Superior temporal gyrus (tissue), 1 donor: ENCODE measurements at regions not wholly inside any gene's neighbourhood (a gene's known extent, or its start where the extent isn't known, plus 50 kb on each side); places are given as distances from the start of the nearest gene placed in this dataset.
"Not testable (repeated sequence)": the region's sequence is repeated elsewhere in the genome, so short reads cannot be mapped to it uniquely, and the experiment has no call there.

Experiments
- DNase-seq: peaks from one replicate; pipeline ENCODE4 v3.0.0-alpha.2; 2016; ENCODE audit errors: extremely low spot score

DNA sequence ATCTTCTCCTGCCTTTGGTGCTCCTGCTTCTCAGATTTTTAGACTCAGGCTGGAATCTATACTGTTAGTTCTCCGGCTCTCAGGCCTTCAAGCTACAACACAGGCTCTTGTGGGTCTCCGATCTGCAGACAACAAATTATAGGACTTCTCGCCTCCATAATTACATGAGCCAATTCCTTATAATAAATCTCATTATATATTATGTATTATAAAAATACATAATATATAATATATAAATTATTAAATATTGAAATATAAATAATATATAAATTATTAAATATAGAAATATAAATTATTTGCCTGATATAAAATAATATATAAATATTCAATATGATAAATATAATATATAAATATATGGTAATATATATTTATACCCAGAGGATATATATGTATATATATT is 1214.0 kb downstream of the ROBO2 start:
- no peak for DNase-seq

DNA sequence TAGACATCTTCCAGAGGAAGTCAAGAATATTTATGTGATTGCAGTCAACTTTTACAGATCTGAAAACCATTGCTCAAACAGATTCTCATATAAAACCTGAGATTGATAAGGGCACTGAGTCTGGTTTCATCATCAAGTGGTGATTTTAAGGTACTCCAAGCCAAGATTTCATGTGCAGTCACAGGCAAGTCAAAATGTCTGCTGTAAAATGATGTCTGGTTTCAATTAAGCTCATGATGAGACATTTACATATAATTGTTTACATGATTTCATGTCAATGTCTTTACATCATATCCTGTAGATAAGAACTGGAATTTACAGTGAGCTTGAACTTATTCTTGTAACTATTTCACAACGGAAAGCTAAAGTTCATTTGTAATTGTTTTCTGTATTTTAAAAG is 1215.5 kb downstream of the ROBO2 start:
- DNase-seq, result no peak

DNA sequence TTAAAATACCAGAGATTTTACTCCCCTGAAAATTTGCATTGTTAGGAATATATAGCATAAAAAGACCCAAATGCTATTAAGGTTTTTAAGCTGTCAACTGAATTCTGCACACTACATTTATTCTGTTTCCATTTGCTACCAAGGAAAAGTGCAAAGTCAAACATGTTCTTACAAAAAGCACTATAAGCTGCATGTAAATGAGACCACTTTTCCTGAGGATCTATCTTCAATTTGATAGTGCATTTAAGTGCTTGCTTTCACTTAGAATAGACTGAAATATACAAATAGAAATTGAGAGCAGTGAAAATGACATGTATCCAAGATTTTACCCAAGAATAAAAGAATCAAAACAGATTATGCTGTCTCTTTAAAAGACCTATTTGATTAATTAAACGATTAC is 1216.2 kb downstream of the ROBO2 start:
- no peak for DNase-seq

DNA sequence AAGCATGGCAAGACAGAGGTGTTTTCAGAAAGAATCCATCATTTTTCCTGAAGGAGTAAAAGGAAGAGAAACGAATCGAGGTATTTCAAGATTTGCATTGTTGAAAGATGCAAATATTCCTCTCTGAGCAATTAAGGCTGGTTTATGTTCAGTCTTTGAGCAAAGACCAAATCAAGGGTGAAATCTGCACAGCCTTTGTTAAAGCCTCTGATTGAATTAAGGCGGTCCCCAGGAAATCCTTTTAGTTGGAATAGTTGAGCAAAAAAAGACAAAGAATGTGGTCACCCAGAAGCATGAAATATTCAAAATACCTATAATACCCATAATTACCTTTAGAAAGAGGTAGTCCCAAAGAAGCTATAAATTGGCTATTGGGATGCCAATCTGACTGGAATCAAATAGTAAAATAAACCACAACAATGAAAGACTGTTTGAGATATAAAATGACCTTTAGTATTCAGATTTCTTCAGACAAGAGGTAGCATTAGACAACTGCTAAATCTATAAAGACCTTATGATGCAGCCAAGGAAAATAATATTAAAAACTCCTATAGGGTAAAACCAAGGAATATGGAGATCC is 1218.1 kb downstream of the ROBO2 start:
- DNase-seq, result no peak

DNA sequence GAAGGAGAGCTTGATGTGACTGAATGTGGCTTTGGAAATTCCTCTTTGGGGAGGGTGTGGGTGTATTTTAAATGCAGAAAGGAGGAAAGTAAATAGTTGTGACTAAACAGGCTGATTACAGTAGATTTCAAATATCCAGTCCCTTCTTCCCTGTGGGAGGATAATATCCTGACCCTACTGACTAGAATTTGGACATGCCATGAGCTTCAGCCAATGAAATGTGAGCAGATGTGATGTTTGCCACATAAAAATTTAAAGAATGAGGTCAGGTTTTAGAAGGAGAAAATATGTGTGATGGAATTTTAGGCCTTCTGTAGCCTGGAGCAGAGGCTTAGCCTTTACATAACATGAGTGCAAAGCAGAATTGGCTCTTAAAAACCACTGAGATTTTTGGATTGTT is 1218.9 kb downstream of the ROBO2 start:
- DNase-seq, result no peak

DNA sequence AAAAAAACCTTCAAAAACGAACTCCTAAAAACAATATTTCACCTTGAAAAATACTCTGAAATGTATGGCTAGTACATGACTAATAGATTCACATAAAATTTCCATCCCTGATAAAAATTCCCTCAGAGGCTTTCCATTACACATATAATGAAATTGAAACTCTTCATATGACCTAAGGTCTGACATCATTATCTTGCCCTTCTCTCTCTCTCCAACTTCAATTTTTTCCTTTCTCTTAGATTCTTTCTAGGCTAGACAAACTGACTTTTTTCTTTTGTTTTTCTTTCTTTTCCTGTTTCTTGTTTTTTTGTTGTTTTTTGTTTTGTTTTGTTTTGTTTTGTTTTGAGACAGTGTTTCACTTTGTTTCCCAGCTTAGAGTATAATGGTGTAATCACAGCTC is 1220.5 kb downstream of the ROBO2 start:
- DNase-seq, result no peak

DNA sequence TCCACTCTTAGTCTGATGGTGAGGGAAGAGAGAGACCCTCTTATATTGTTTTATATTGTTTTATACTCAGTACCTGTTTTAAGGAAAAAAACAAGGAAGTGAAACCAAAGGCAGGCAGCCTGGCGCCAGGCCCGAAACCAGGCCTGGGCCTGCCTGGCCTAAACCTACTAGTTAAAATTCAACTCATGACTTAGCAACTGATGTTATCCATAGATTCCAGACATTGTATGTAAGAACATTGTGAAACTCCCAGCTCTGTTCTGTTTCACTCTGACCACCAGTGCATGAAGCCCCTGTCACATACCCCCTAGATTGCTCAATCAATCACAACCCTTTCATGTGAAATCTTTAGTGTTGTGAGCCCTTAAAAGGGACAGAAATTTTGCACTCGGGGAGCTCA is 1226.7 kb downstream of the ROBO2 start:
- not testable (repeated sequence) for DNase-seq

DNA sequence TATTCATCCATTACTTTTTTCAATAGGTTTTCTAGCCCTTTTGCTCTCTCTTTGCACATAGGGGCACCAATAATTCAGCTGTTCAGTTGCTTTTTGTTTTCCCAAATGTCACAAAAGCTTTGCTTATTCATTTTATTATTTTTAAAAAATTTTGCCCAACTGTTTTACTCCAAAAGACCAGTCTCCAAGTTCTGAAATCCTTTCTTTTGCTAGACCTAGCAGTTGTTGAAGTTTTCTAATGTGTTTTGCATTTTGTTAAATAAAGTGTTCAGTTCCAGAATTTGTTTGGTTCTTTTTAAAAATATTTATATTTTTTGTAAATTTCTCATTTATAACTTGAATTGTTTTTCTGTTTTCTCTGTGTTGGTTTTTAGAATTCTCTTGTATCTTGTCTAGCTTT is 1227.3 kb downstream of the ROBO2 start:
- no peak for DNase-seq

DNA sequence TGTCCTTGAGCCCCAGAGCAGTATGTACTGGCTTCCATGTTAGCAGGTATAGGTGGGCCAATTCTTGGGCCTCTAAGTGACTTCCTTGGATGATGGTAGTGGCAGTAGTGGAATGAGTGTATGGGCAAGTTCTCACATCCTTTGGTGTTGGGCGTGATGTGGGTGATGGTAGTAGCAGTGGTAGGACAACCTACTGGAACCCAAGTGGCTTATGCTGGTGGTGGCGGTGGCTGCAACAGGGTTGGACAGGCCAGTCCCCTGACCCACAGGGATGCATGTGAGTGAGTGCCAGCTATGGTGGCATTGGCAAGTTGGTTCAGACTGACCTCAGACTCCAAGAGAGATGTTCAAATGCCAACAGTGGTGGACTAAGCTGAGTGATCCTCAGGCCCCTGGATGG is 1228.2 kb downstream of the ROBO2 start:
- no peak for DNase-seq

DNA sequence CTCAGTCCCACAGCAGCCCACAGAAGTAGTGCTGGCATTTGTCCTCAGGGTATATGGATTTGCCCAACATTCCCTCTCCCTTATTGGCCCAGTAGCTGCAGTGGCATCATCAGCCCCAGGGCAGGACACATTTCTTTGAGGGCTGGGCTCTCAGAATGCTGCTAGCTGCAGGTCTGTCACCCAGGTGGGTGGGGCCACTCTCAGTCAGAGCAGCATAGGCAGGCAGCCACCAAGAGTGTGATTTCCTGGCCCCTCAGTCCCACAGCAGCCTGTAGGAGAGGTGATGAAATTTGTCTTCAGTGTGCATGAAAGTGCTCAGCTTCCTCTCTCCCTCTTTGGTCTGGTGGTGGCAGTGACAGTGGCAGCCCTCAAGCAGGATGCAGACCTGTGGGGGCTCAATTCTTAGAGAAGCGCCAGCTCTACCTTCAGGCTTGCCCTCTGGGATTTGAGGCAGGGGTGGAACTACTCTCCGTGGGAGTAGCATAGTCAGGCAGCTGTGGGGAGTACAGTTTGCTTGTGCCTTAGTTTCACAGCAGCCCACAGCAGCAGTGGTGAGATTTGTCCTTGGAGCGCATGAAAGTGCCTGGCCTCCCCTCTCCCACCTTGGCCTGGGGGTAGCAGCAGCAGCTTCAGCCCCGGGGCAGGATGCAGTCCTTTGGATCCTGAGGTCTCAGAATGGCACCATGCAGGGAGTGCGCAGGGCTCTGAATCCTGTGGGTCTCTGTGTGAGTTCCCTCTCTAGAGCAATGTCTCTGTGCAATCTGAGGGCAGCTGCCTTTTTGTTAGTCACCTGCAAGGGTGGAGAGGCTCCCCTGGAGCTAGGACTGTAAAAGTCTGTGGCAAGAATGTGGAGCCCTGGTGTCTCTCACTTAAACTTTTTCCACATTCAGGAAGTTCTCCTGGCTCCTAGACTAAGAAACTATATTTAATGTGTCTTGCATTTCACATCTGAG is 1229.1 kb downstream of the ROBO2 start:
- no peak for DNase-seq

DNA sequence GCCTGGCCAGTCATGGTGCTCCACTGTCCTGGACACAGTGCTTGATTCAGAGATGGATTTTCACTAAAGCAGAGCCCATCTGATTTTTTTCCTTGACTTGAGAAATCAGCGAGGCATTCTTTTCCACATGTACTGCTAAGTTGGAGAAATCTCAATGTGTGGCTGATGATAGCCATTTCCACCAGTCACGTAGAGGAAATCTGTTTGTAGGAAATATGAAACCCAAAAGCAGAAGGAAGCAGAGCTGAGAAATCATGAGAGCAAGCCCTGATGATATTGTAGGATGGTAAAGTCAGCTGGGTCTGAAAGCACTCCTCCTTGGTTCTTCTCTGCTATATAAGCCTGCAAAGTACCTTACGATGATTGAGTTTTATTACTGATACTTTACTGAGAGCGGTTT is 1233.4 kb downstream of the ROBO2 start:
- no peak for DNase-seq

DNA sequence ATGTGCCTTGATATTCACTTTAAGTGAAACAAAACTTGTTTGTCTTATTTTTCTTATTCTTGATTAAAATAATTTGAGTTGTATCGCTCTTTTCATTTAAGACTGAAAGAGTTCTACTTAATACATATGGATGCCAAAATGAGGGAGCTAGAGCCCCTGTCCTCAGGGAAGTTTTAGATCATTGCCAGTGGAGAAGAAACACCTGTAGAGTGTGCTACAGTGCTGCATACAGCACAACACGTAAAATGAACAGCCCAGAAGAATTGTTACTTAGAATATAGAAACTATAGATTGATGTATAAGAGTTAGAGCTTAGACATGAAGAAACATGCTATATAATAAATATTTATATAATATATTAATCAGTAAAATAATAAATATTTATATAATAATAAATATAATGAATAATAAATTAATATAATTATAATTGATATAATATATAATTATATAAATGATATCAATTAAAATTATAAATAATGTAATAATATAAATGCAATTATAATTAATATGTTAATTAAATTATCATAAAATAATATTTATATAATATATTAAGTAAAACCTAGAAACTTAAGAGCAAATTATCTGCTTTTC is 1234.7 kb downstream of the ROBO2 start:
- no peak for DNase-seq

DNA sequence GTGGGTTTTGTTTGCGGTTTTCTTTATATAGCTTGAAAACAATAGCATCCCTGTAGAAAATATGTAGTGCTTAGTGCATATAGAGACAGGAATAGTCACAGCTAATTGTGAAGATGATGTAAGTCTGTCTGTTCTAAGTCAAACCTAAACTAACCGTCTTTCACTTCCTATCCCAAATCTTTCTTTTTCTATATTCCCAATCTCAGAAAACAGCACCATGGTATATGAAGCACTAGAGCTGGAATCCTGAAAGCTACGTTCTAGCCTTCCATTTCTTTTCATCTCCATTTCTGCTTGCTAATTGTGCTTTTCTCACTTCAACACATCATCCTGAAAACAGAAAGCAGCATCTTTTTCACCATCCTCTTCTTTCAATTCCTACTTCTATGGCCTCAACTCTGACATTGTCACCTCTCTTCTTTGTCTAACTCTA is 1235.5 kb downstream of the ROBO2 start:
- no peak for DNase-seq

DNA sequence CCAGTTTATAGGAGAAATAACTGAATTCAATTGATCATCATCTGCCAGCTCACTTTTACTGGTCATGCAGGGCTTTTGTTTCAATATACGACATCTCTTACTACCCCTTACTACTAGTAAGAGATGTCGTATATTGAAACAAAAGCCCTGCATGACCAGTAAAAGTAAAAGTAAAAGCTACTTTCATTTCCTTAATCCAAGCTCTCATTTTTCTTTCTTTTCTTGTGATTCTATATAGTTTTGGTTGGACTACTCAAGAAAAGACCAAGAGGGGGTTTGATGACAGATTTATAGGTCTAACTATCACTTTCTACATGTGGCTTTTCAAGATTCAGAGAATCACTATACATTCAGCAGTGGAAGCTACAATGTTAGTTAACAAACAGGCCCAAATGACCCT is 1237.3 kb downstream of the ROBO2 start:
- DNase-seq, result no peak

DNA sequence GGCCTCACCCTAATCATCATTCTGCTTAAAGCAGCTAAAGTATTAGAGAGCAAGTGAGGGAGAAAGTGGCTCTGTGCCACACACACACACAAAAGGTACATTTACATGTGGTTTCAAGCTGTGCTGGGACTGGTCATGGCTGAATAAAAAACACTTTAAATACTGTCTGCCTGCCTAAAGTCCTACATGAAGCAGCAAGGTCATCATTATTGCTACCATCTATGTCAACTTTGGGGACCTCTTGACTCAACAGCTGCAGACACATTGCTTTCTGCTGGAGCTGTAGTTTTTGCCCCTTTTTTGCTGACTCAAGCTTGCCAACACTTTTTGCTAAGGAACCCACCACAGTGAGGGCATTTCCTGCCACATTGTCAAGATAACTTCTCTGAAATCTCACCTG is 1237.9 kb downstream of the ROBO2 start:
- no peak for DNase-seq

DNA sequence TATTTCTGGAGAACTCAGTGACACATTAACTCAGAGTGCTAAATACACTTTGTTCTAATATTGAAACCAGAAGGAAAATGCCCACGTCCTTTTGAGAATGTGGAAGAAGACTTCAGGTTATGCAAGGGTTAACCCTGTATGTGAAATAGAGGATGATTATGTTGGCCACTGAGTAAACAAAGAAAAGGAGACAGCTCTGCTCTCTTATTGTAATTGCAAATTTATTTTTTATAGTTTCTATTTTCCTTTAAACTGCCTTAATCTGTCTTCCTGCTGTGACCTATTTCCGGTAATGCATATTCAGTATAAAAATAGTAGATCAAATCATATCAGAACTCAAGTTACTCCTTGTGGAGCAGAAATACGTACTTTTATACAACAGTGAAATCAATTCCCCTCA is 1239.2 kb downstream of the ROBO2 start:
- DNase-seq, result no peak

DNA sequence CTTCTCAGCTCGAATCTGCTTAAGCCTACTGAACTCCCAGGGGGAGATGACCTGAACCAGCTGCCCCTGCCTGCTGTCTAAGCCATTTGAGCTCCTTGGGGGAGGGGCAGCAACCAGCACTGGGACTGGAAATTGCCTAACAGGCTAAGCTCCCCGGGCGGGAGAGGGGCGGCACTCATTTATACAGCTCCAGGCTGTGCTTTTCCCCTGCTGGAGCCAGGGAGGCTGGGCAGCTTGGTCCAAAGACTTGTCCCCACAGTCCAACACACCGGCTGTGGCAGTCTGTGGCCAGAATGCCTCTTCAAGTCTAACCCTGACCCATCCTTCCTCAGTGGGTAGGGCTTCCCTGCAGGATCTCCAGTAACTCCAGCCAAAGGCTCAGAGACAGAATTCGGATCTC is 1241.5 kb downstream of the ROBO2 start:
- no peak for DNase-seq

DNA sequence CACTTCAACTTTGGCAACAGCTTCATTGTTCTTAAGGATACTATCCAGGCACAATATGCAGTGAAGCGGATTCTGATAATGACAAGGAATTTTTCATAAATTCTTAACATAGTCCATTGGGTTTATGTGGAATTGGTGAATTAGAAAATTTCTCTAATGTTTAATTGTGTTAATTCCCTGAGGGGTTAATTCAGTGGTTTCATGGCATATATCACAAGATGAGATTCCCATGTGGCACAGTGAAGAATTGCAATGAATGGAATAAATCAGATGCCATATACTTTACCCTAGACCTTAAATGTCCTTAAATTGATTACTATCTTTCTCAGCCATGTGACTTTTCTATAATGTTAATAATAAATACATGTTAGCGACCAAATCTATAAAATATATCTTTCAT is 1244.1 kb downstream of the ROBO2 start:
- DNase-seq, result no peak

DNA sequence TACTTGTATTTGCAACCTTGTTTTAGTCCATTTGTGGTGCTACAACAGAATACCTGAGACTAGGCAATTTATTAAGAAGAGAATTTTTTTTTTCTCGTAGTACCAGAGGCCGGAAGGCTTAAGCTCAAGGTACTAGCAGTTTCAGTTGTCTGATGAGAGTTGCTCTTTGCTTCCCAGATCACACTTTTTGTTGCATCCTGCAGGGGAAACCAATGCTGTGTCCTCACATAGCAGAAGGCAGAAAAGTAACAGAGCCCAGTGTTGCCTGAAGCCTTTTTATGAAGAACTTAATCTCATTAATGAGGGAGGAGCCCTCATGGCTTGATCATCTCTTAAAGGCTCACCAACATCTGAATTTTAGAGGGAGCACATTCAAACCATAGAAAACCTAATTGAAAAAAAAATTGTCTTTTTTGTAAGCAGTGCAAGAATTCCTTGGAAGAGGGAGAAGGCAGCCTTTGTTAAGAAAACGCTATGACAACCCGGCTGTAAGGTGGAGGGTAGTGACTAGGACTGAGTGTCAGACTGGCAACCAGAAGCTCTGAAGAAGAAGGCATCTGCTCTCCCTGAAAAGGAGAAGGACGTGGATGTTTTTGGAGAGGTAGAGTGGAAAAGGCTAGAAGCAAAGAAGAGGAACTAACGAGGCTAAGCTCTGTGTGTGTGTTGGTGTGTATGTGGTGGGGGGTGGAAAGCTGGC is 1245.3 kb downstream of the ROBO2 start:
- no peak for DNase-seq

DNA sequence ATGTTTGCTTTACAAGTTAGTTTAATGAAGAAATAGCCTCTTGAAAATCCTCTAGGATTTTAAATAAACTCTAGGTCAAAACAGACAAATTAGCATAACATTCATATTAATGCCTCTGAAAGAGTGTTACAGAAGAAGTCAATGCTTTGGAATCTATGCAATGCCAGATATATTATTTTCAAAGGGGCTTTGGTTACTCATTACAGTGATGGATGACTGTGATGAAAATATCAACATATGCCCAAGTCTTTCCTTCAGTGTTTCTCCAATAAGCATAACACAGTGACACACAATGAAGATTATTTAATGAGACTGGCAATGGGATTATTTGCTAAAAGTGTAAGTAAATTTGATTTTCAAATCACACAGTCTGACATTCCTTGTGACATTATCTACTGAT is 1247.2 kb downstream of the ROBO2 start:
- DNase-seq, result no peak

DNA sequence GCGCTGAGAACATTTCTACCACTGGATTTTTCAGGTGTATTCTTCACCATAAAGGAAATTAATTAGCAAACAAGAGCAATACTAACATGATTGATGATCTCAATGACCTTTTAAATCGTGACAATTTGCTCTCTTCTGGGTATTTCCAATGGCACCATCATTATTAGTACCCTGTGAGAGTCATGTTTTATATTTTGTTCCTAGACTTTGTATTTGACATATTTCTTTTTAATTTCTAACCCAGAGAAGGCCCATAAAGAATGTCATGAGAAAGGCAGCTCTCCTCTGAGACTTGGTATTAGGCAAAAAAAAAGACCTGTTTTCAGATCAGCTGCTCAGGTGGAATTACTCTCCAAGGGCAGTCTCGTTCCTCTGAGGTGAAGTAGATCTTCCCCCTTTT is 1253.4 kb downstream of the ROBO2 start:
- no peak for DNase-seq

DNA sequence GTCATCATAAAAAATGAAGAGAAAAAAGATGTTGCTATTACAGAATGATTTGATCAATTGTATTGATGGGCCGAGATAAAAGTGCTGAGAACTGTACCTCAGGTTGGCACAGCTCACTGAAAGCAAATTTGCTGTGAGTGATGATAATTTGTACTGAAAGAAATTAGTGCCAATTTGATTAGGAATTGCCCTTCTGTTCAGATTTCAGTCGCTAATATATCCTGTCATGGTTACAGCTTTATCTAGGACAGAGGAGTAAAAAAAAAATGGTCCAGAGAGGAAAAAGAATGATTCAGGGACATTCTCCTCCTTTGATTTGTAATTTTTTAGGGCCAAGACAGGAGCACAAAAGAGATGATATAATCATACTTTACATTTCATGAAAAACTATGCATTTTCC is 1264.2 kb downstream of the ROBO2 start:
- no peak for DNase-seq
